Fibroblast of the conjunctiva (primary cell): ENCODE measurements at regions not wholly inside any gene's neighbourhood (a gene's known extent, or its start where the extent isn't known, plus 50 kb on each side); places are given as distances from the start of the nearest gene placed in this dataset.

ENCODE experiments used
- DNase-seq: peaks from one replicate; pipeline ENCODE4 v3.0.0-alpha.2; 2010; ENCODE audit warnings: low read depth

GRCh38 chr13:31686670-31687425 is 52.5 kb upstream of the RXFP2 start:
- no peak for DNase-seq
